GM21360 (cell line): ENCODE measurements at regions not wholly inside any gene's neighbourhood (a gene's known extent, or its start where the extent isn't known, plus 50 kb on each side); places are given as distances from the start of the nearest gene placed in this dataset.

Source experiments
- ATAC-seq: cut with Tn5 transposase; IDR thresholded peaks from one replicate; pipeline ENCODE4 v1.9.1; 2021; ENCODE audit warnings: mild to moderate bottlenecking, moderate library complexity; ENCODE audit not compliant: unreplicated experiment

DNA sequence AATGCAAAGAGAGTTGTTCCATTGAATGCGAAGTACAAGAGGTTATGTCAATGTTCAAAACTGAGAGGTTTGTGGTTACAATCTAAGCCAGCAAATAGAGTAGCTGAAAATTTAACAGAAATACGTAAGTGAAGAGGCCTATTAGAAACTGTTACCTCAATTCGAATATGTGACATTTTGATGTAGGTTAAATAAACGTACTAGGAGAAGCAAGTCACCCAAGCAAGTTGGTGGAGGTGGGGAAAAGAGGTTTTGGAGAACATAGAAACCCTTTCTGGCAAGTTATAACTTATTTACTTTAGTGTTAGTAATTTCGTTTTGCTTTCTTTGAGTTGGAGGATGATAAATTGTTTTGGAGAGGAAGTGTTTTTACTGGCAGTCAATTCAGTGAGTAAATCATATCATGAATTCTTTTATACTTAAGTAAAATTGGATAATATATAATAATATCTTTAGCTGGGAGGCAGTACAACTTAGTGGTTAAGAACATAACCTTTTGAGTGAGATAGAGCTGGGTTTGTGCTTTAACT, 91.2 kb upstream of the NAALADL2 start:
- ATAC-seq: no peak

DNA sequence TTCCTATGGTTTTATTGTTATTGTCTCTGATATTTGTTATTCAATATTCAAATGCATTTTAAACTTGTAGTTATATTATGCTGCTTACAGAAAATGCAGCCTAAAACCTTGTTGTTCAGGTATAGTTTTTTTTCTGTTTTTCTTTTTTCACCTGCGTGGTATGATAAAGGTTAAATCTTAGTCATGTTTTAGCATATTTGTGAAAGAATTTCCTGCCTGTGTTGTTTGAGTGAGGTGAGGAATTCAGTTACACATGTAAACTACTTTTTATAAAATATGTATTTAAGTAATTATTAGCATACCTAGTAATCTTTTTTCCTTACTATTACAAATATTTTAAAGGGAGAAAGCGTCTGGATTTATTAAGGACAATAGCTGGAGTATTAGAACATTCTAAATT, 90.0 kb upstream of the NAALADL2 start:
- no peak for ATAC-seq

DNA sequence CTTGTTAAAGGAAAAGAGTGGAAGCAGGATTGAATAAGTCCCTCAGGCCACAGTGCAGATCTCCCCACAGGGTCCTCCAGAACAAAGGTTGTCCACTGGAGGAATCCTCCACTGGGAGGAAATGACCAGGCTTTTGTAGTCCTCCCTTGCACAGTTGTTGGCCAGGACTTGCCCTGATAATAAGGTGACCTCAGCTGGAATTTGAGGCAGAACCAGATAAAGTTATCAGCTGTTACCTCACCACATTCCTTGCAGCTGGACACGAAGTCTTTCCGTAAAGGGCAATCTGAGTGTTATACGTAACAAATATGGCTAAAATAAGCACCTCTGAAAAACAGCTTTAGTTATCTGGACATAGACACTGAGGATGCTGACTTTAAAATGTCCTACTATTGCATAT, 83.5 kb upstream of the NAALADL2 start:
- ATAC-seq: no peak

DNA sequence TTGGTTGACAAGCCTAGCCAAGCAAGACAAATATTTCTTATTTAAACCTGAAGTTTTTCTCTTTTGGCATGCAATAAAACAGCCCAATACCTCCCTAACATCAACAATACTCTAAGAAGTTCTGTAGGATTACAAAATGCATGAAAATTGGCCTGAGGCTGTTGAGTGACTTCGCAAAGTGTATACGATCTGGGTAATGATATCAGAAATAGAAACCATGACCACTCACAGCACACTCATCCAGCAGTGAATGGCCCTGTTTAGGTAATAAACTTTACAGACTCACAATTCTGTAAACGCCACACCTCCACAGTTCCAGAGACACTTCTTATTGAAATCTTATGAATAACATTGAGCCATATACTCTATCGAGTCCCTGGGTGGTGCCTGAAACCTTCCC, 83.0 kb upstream of the NAALADL2 start:
- ATAC-seq: no peak

DNA sequence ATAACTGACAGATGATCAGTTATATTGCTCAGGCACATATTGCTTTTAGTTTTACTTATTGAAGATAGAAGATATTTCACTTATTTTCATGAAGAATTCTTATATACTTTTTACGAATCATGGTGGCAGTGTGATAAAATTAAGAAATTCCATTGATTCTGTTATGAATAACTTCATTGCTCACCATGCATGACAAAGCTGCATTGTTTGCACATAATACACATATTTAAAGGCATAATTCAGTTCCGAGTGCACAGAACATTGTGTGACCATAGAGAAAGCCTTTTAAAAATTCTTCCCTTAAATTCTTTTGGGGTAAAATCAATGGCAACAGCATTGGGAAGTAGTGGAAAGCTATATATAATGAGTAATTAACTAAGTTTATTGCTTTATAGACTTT, 82.5 kb upstream of the NAALADL2 start:
- no peak for ATAC-seq

DNA sequence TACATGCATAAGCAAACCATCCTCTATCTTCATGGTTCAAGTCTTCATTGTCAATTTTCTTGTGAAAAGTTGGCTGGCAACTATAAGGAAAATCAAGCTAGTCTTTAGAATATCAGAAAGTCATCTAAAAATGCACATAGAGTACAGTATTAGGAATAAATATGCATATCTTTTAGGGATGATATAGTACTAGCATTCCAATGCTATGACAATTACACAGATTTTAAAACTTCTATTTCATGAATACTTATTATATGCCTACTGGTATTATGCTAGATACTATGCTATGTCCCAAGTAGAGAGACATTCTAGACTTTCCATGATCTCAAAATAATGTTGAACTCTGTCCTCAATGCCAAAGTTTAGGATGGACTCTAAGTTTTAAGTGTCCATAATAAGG, 81.3 kb upstream of the NAALADL2 start:
- no peak for ATAC-seq

DNA sequence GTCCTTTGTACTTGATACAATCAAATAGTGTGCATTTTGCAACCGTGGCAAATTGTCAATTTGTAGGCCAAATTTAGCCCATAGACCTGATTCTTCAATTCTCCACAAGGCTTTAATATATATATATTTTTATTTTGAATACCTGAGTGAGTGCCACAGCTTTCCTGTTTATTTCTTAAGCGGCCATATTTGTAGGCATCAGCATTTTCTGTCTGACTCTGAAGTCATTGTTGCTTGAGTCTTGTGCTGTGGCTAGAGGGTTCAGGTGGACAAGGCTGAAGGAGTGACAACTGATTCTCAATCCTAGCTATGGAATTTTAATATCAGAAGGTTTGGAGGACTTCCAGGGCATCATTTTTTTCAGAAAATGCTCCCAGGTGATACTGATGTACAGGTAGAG, 75.6 kb upstream of the NAALADL2 start:
- no peak for ATAC-seq

DNA sequence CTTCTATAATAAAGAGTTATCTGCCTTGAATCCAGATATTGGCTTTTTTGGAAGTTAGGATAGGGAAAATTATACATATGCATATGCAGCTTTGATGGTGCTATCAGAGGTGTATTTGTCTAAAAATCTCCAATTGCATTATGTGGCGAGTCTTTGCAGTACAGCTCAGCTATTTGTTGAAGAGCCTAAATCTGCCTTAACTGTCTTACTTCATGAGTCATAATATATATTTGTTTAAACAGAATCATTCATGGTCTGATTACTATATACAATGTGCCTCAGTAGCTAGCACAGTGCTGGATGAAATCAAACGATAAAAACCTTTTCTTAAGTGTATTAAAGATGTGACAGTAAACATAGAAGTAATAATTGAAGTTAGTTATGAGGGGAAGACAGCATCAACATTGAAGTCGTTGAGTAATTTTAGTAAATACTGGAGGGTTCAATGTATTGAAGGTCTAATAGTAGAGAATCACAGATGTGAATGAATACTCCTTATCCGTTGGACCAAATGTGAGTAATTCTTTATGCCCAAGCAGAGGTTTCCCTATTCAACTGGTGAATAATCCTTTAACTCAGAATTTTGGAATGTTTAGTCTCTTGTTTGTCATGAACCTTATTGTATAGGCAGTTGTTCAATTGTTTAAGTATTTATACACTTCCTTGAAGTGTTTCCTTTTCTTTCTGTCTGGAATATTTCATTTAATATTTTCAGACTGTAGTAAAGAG, 74.8 kb upstream of the NAALADL2 start:
- no peak for ATAC-seq

DNA sequence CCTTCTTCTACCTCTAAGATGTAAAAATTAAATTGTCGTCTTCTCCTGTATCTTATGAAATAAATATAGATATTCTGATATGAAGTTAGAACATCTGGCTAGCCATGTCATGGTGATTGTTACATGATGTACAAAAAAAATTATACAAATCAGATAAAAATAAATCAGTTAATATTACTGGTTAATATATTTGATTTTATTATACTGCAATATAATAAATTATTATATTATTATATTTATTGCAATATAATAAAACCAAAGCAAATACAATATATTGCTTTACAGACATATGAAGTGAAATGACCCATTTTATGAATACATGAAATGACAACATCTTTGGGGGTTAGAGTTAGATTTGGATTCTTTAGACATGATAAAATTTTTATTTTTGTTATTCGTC, 72.3 kb upstream of the NAALADL2 start:
- ATAC-seq: no peak

DNA sequence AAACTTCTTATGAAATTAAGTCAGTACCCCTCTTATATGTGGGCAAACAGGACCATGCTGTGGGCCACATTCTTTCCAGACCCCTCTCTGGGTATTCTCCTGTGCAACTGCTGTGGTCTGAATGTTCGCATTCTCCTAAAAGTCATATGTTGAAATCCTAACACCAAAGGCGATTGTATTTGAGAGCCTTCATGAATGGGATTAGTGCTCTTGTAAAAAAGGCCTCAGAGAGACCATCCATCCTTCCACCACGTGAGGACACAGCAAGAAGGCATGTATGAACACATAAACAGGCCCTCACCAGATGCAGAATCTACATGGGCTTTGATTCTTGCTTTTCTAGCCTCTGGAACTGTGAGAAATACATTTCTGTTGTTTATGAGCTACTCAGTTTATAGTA, 68.0 kb upstream of the NAALADL2 start:
- ATAC-seq: no peak

DNA sequence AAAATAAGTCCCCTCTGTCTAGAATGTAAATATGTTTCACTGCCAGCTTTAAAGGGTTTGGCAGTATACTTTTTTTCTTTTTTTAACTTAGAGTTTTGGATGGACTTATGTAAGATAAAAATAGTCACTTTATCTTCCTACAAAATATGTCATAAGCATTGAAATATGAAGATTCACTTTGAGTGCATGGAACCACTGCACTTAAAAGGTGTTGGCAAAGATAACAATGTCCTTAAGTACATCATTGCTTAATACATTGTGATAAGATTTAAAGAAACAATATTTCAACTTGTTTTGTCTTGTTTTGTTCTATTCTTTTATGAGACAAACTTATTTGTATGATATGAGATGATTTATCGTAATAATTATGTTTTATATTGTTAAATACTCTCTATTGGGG, 66.3 kb upstream of the NAALADL2 start:
- no peak for ATAC-seq
